ENCODE measurements at regions not wholly inside any gene's neighbourhood (a gene's known extent, or its start where the extent isn't known, plus 50 kb on each side); places are given as distances from the start of the nearest gene placed in this dataset.

DNA sequence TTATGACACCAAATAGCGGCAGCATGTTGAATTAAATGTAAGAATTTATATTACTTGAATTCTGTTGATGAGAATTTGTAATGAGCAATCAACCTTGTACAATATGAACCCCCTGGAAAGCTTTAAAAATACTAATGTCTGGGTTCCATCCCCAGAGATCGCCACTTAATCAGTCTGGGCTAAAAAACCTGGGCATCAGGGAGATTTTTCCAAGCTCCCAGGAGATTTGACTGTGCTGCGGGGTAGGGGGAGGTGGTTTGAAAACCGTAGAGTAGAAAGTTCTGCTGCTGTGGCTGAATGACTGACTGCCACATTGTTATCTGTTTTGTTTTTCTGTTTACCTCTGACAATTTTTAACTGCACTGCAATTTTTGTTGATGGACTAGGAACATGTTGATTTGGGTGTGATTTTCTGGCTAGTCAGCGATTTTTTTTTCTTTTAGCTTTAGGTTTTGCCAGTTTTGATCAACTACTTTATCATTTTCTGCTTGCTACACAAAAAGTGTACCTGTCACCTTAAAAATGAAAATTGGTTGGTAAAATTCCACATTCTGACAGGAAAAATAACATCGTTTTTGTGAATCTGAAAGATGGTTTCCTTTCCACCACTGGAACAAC is 79.3 kb downstream of the PCTP start:
- Mint-ChIP-seq H3K4me3 (no peak overlapping the region), H3K36me3 (ENCODE audit: low read depth) (no peaks in the 10 kb centered on the region), H3K27me3 (ENCODE audit: insufficient read depth) (peaks cover 11% of the 10 kb centered on the region), H3K9me3 (no peaks in the 10 kb centered on the region), H3K27ac (no peak overlapping the region), H3K4me1 (ENCODE audit: low read depth) (no peaks in the 10 kb centered on the region)
- TF ChIP-seq, protein P1, sequence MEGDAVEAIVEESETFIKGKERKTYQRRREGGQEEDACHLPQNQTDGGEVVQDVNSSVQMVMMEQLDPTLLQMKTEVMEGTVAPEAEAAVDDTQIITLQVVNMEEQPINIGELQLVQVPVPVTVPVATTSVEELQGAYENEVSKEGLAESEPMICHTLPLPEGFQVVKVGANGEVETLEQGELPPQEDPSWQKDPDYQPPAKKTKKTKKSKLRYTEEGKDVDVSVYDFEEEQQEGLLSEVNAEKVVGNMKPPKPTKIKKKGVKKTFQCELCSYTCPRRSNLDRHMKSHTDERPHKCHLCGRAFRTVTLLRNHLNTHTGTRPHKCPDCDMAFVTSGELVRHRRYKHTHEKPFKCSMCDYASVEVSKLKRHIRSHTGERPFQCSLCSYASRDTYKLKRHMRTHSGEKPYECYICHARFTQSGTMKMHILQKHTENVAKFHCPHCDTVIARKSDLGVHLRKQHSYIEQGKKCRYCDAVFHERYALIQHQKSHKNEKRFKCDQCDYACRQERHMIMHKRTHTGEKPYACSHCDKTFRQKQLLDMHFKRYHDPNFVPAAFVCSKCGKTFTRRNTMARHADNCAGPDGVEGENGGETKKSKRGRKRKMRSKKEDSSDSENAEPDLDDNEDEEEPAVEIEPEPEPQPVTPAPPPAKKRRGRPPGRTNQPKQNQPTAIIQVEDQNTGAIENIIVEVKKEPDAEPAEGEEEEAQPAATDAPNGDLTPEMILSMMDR (IDR thresholded peaks at IDR 0.05): no peak
- no peak for DNase-seq

DNA sequence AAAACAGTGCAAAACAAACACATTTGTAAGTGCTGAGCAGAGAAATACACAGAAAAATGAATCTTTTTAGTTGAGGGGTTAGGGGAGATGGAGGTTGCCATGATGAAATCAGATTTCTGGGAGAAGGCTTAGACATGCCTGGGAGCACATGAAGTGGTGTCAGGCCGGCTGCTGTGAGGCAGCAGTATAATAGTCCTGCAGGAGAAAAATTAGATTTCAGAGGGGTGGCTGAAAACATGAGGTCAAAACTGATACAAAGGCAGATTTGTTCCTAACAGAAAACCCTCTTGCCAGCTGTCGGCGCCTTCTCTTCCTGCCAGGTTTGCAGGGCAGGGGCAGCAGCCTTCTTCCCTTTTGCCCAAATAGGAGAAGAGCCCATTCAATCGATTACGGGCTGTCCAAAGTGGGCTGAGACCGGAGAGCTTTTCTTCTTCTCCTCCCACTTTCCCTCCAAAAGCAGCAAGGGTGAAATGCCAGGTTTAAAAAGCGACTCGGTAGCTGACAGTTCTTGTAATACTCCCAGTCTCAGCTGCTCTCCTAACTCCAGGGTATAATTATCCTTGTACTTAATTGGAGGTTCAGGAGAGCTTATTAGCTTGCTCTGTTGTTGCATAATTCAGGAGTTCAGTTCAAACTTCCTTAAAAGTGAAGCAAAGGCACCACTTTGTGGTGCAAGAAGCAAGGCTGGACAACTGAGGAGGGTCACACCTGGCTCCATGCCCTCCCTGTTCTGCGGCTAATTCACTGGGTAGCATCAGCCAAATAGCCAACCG is 80.0 kb downstream of the PCTP start:
- Mint-ChIP-seq H3K9me3 (no peaks in the 10 kb centered on the region), H3K36me3 (ENCODE audit: low read depth) (no peaks in the 10 kb centered on the region), H3K27me3 (ENCODE audit: insufficient read depth) (peaks cover 13% of the 10 kb centered on the region), H3K4me1 (ENCODE audit: low read depth) (no peaks in the 10 kb centered on the region), H3K4me3 (no peak overlapping the region), H3K27ac (no peak overlapping the region)
- TF ChIP-seq, protein P1 (IDR thresholded peaks at IDR 0.05): no peak
- no peak for DNase-seq

- Mint-ChIP-seq H3K36me3 (ENCODE audit: low read depth) (no peaks in the 10 kb centered on the region), H3K4me1 (ENCODE audit: low read depth) (no peaks in the 10 kb centered on the region), H3K27ac (no peak overlapping the region), H3K27me3 (ENCODE audit: insufficient read depth) (peaks cover 14% of the 10 kb centered on the region), H3K4me3 (no peak overlapping the region), H3K9me3 (no peaks in the 10 kb centered on the region)
- DNase-seq: no peak
- TF ChIP-seq, protein P1 (IDR thresholded peaks at IDR 0.05): no peak
Observed at GRCh38 chr17:55833306-55833705, 82.5 kb downstream of the PCTP start.

- no peaks in the 10 kb centered on the region for H3K36me3 Mint-ChIP-seq (ENCODE audit: low read depth)
- DNase-seq: no peak
- H3K4me3 Mint-ChIP-seq: no peak overlapping the region
- no peak overlapping the region for H3K27ac Mint-ChIP-seq
- H3K9me3 Mint-ChIP-seq: no peaks in the 10 kb centered on the region
- peaks cover 9% of the 10 kb centered on the region for H3K4me1 Mint-ChIP-seq (ENCODE audit: low read depth)
- peaks cover 6% of the 10 kb centered on the region for H3K27me3 Mint-ChIP-seq (ENCODE audit: insufficient read depth)
- TF ChIP-seq, protein P1 (IDR thresholded peaks at IDR 0.05): no peak
Observed at GRCh38 chr17:55842405-55843158, 91.7 kb downstream of the PCTP start.

DNA sequence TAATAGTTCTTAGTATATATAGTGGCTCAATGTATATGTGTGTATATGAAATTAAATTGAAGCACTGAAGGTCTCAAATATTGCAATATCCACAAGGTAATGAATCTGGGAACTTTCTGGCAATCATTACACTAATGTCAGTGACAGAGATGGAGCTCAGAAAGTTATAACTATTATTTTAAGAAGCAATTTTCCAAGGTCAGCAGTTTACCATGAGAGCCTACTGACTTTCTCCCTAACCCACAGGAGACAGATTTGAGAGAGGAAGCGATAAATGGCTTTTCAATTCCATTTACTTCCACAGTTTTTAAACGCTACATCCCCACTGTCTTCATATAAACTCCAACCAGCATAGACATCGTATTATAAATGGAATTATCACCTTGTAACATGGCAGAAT is 92.9 kb downstream of the PCTP start:
- H3K36me3 Mint-ChIP-seq (ENCODE audit: low read depth): no peaks in the 10 kb centered on the region
- H3K27me3 Mint-ChIP-seq (ENCODE audit: insufficient read depth): peaks cover 5% of the 10 kb centered on the region
- H3K9me3 Mint-ChIP-seq: no peaks in the 10 kb centered on the region
- TF ChIP-seq, protein P1 (IDR thresholded peaks at IDR 0.05): no peak
- H3K4me1 Mint-ChIP-seq (ENCODE audit: low read depth): peaks cover 9% of the 10 kb centered on the region
- no peak overlapping the region for H3K27ac Mint-ChIP-seq
- H3K4me3 Mint-ChIP-seq: no peak overlapping the region
- no peak for DNase-seq

All from HFFc6 (cell line).